Activated CD8-positive, alpha-beta memory T cell treated with anti-CD3 and anti-CD28 coated beads for 36 hours (primary cell): ENCODE measurements at regions not wholly inside any gene's neighbourhood (a gene's known extent, or its start where the extent isn't known, plus 50 kb on each side); places are given as distances from the start of the nearest gene placed in this dataset.
"Not testable (repeated sequence)": the region's sequence is repeated elsewhere in the genome, so short reads cannot be mapped to it uniquely, and the experiment has no call there.

Experiments used
- CTCF ChIA-PET: fragments of 350-600 bp; sonication (Branson Sonifier 250); formaldehyde crosslinking; loops from one replicate; lab custom pipeline; 2021; ENCODE audit warnings: antibody characterized with exemption; lab: Charles Lee
- POLR2A ChIA-PET: fragments of 350-600 bp; sonication (Branson Sonifier 250); formaldehyde crosslinking; loops from one replicate; lab custom pipeline; 2021; ENCODE audit warnings: antibody characterized with exemption; lab: Charles Lee

DNA sequence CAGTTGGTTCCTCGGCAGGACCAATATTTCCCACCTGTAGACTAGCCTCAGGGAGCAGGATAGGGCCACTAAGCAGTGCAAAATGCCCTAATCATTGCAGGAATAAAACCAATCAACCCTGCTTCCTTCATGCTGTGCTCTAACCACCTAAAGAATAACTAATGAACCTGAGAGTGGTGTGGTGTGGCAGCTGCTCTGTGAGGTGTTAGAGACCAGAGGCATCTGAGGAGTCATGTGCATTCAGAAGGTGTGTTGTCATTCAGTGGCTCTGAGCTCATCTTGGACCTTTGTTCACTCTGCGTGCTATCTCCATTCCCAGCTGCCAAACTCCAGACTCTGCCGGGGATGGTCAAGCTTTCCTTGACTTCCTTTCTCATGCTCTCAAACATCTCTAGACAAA, 136.7 kb upstream of the EGLN3 start:
- ChIA-PET POLR2A (no interaction called here), CTCF (no interaction called here)

DNA sequence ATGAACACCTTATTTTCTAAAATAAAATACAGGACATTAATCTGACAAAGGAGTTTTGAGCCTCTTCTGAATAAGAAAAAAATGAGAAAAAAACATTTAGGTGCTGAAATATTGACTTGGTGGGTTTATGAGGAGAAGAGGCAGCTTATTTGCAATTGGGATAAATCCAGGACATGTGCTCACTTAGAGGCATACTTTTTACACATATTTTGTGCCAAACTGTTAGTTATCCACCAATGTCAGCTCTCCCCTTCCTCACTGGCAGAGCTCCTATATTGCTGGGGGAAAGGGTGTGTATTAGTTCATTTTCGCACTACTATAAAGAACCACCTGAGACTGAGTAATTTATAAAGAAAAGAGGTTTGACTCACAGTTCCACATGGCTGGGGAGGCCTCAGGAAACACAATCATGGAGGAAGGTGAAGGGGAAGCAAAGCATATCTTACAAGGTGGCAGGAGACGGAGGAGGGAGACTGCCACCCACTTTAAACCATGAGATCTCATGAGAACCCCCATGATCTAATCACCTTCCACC, 135.4 kb upstream of the EGLN3 start:
- POLR2A ChIA-PET = no interaction called here
- CTCF ChIA-PET = no interaction called here

DNA sequence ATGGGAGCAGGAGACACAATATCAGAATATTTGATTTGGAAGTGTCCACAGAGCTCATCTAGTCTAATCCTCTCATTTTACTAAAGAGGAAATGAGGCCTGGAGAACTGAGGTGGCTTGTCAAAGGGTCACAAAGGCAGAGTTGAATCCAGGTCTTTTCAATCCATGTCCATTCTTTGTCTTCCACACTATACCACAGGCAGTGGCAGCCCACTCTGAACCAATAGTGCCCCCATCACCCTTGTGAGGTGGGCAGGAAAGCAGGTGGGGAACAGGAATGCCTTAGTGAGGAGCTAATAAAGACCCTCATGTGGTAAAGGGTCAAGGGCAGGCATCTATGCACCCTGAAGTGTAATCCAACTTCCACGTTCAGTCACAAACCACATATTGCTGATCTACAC, 134.8 kb upstream of the EGLN3 start:
- ChIA-PET POLR2A (no interaction called here), CTCF (no interaction called here)

DNA sequence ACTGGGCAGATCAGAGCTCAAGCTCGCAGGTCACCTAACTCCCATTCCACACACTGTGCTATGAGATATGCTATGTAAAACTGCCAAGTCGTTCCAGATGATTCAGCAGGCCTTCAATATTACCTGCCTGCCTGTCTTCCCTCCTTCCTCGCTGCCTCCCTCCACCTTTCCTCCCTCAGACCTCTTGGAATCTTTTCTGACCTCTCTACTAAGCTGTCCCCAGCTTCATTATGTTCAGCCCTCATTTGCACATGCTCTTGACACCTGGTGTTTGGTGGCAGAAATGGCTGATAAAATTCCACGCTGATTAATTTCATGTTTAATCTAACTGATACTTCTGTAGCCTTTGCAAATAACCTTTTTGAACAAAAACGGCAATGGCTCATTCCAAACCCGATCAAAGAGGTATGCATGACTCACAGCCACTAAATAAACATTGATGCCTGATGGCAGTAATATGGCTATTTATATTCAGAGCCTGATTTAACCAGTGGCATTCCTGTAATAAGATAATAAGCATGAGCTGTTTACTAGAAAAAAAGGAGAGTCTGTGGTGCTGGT, 130.8 kb upstream of the EGLN3 start:
- POLR2A ChIA-PET = no interaction called here

DNA sequence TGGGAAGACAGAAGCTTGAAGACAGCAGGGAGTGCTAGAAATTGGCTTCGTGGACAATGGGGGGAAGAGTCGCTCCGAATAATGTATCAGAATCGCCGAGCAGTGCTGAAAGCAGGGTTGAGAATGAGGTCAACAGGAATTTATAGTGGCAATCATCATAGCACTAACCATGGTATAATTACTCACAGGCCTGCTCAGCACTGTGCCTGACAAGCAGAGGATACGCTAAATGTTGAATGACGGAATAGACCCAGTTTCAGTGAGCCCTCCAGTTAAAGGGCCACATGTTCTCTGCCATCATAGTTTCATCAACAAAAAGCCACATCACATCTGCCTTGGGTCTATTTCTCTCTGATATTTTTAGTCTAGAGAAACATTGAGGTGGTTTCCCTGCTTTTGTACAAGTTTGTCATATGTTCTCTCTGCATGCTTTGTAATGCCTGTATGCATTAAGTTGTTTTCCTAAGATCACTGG, 130.3 kb upstream of the EGLN3 start:
- ChIA-PET POLR2A (no interaction called here), CTCF (no interaction called here)

More for the DNA sequence above, 130.8 kb upstream of the EGLN3 start:
- CTCF ChIA-PET = no interaction called here

DNA sequence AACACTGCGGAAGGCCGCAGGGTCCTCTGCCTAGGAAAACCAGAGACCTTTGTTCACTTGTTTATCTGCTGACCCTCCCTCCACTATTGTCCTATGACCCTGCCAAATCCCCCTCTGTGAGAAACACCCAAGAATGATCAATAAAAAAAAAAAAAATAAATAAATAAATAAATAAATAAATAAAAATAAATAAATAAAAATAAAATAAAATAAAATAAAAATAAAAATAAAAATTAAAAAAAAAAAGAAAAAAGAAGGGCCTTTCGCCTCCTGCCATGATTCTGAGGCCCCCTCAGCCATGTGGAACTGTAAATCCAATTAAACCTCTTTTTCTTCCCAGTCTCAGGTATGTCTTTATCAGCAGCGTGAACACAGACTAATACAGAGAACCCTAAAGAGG, 128.8 kb upstream of the EGLN3 start:
- CTCF ChIA-PET, POLR2A ChIA-PET: not testable (repeated sequence)

DNA sequence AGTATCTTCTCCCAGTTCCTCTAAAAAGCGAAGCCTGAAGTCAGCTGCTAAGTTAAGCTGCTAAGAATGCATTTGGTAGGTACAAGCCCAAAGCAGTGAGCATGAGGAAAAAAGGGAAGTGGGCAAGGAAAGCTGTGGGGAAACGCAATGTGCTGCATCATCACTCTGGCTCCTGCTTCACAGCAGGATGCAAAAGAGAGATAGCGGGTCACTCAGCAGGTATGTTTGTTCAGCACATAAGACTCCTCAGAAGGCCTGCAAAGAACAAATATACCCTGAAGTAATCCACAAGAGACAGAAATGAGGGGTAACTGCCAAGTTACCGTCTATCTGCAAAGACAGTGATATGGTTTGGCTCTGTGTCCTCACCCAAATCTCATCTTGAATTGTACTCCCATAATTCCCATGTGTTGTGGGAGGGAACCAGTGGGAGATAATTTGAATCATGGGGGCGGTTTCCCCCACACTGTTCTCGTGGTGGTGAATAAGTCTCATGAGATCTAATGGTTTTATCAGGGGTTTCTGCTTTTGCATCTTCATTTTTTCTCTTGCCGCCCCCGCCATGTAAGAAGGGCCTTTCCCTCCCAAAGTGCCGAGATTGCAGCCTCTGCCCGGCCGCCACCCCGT, 127.4 kb upstream of the EGLN3 start:
- CTCF ChIA-PET = no interaction called here

DNA sequence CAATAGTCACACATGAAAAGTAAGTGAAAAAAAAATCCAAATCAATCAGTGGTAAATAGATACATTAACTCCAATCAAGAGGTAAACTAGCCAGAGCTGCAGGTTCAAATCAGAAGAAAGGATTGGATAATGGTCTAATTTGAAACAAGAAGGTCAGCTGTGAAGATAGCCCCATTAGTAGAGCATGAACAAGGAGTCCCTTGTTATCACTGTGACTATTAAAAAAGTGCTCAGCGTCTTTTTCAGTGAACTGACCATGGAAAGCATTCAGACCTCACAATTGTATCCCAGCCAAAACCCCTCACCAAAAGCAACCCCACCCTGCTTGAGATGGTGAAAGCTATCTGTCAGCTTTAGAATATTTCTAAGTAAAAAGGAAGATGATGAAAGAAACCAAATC, 125.0 kb upstream of the EGLN3 start:
- ChIA-PET CTCF (no interaction called here), POLR2A (no interaction called here)

More for the DNA sequence above, 127.4 kb upstream of the EGLN3 start:
- POLR2A ChIA-PET = no interaction called here

DNA sequence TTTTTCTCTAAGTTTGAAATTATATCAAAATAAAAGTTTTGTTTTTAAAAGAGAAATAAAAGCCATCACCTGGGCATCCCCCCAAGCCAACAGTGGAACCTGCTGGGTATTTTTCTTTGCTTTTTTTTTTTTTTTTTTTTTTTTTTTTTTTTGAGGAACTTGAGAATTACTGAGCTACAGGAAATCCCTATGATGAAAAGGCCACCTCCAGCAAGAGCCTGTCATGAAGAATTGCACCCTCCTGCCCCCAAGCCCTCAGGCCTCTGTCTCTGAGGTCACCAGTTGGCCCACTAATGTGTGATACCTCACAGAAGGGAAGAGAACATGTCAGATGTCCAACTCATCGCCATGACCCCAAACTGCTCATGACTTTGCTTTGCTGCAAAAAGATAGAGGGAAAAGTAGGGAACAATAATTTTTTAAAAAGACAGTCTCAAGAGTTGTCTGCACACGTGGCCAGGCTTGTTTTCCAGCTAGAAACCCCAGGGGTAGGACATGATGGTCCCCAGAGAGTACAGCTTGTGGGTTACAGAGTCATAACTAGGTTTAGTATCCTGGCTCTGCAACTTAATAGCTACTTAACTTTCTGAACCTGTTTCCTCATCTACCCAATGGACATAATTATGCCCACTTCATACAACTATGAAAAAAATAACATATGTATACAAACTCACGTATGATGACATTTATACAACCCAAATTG, 124.3 kb upstream of the EGLN3 start:
- POLR2A ChIA-PET = no interaction called here
- CTCF ChIA-PET = no interaction called here

DNA sequence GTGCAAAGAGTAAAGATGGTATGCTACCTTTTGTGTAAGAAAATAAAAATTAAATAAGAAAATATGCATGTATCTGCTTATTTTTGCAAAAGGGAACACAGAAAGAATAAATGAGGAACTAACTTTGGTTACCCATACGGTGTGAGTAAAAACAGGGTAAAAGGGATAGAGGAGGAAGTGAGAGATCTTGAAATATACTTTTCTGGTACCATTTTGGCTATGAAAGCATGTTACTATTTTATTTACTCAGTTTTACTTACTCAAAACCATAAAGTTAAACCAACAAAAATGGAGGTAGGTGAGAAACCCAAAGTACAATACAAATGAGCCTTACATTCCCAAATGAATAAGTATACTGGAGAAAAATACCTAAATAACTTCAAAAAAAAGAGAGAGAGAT, 122.0 kb upstream of the EGLN3 start:
- ChIA-PET POLR2A (no interaction called here), CTCF (no interaction called here)

DNA sequence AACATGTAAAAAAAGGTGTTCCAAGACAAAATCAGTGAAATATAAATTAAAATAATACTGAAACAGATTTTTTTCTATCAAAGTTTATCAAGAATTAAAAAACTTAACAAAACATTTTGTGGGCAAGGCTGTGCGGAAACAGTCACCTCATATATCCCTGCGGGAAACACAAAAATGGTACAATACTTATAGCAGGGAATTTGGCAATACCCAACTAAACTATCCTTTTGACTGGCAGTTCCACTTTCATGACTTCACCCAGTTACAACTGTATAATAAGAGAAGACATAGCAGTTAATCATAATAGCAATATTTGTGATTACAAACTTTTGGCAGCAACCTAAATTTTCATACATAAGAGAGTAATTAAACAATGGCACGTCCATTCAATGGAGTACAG, 121.5 kb upstream of the EGLN3 start:
- CTCF ChIA-PET = no interaction called here
- POLR2A ChIA-PET = no interaction called here

DNA sequence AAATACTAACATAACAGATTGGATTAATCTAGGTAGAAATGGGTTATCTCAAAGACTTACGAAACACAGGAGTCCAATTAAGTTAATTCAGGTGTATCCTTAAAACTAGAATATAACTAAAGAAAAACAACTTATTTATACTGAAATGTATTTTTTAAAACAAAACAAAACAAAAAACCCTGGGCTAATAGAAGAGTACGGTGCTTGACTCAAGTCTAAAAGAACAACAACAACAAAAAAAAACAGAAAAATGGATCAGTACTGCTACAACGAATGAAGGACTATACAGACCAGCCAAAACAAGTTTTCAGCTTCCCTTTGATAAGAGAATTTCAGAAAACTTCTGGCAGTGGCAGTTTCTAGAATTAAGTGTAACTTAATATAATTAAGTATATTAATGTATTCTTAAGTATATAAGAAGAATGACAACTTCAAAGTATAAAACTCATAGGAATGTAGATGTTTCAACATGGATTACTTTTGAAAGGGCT, 120.1 kb upstream of the EGLN3 start:
- ChIA-PET CTCF (no interaction called here), POLR2A (no interaction called here)

DNA sequence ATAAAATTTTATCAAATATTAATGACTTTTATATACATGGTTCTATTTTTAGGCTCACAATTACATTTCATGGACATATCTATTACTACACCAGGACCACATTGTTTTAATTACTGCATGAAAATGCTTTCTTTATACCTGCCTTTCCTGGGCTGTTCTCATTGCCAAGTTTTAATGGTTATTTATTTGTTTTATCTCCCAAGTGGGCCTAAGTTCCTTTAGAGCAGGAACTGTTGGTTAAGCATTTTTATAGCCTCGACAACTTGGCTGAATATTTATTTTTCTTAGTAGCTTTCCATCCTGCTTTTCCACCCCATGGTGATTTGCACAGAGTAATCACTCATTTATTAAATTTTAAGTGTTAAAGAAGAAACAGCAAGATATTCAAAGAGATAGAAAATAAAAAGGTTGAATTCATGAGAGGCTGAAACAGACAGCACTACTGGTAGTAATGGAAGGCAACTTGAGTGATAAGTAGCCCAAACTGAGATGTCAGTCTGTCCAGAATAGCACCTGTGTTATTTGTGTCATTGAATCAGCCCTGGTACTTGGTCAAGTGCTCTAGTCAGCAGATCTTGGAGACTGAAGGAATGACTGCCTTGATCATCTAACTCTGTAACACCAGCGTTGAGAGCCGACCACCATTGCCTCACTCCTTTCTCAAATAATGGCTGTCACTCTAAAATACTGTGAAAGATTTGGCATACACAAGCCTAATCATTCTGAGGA, 119.1 kb upstream of the EGLN3 start:
- CTCF ChIA-PET = no interaction called here
- POLR2A ChIA-PET = no interaction called here

DNA sequence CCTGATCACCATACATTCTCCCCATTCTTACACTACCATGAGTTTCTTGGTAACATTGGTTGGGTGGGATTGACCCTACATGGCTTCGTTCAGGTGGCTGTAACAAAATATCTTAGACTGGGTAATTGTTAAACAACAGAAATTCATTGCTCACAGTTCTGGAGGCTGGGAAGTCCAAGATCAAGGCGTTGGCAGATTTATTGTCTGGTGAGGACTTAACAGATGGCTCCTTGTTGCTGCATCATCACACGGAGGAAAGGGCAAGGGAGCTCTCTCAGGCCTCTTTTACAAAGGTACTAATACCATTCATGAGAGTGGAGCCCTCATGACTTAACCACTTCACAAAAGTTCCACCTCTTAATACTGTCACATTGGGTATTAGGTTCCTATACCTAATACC, 116.7 kb upstream of the EGLN3 start:
- ChIA-PET CTCF (no interaction called here), POLR2A (no interaction called here)

DNA sequence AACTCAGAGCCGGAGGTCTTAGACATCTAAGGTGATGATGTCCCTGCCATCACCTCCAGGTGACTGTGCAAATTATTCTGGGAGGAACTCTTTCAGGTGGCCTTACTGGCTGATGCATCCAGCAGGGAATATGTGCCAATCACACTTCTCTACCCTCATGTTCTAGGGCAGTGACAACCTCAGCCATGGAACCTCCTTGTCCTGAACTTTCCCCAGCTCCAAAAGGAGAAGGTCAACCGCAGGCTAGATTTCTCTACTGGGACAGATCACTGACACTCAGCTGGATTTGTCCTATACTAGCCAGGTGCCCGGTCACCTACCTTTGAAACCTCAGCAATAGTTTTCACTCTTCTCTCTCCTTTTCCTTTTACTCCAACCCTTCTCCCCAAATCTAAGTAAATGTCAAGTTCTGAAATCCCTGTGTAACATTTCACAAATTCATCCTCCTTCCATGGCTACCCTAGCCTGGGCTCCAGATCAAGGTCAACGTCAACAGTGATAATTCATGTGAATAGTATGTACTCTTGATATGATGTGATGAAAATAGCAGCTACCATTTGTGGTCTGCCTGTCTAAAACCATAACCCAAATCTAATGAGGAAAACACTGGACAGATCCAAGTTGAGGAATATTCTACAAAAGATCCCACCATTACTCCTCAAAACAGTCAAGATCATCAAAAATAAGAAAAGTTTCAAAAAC, 115.0 kb upstream of the EGLN3 start:
- ChIA-PET CTCF (no interaction called here), POLR2A (no interaction called here)

DNA sequence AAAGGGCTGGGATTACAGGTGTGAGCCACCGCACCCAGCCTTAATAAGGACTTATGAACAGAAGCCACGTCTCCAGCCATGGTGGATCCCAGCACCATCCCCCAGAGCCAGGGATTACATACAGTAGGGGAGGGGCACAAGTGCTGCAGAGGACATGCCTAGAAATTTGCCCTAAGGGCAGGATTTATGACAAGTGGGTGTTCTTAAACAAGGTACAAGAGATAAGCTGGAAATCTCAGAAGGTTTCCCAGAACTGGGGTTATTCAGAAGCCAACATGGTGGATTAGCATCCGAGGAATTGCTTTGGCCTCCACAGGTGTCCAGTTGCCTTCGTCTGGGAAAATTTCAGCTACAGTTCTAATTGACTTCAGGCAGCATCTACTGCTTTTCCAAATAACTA, 114.4 kb upstream of the EGLN3 start:
- CTCF ChIA-PET = no interaction called here
- POLR2A ChIA-PET = no interaction called here

DNA sequence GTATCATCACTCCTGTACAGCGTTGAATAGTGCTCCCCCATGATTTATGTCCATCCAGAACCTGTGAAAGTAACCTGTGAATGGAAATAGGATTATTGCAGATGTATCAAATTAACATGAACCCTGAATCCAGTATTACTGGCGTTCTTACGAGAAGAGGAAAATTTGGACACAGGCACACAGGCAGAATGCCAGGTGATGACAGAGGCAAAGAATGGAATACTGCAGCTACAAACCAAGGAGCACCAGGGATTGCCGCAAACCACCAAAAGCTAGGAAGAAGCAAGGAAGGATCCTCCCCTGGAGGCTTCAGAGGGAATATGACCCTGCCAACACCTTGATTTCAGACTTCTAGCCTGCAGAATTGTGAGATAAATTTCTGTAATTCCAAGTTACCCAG, 113.5 kb upstream of the EGLN3 start:
- CTCF ChIA-PET = no interaction called here
- POLR2A ChIA-PET = no interaction called here

DNA sequence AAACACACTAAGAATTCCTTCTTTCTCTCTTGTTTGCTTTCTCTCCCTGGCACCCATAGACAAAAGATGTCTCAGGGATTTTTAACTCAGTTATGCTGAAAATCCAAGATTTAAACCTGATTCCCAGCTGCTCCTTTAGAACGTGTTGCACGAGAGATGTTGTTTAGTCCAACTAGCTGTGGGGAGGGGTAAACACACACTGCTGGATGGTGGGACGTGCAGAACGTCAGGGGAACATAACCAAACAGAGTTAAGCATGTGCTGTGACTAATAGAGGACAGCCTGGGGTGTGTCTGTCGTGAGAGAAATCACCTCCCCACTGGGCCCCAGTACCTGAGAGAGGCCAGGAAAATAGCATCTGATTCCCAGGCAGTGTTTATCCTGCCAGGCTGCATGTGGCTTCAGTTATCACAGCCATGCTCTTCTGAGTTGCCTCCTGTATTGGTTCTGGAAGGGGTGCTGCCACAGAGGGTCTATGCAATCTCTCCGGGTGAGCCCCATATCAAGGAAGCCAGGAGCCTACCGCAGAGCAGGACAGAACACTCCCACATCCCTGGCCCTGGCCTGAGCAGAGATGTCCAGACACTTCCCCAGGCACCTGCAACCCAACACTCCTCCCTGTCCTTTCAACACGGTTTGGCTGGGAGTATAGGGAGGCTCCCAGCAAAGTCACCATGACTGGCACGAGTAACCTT, 112.7 kb upstream of the EGLN3 start:
- ChIA-PET POLR2A (no interaction called here), CTCF (no interaction called here)

DNA sequence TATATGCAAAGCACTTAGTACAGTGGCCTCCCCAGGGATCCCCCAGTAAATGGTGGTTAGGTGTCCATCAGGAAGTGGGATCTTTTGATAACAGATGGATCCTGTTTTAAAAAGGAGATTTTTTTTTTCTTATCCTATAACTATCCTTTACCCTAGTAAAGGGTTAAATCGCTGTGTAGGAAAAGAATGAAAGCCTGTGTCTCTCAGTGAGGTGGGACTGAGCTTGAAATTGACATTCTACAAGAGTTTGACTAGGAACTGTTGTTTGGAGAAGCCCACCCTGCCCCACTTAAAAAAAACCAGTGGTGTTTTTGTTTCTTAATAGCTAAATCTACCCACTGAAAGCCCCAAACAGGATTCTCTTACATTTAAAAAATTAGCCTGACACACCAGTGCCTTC, 112.2 kb upstream of the EGLN3 start:
- ChIA-PET POLR2A (no interaction called here), CTCF (no interaction called here)
